ENCODE measurements at regions not wholly inside any gene's neighbourhood (a gene's known extent, or its start where the extent isn't known, plus 50 kb on each side); places are given as distances from the start of the nearest gene placed in this dataset.

DNA sequence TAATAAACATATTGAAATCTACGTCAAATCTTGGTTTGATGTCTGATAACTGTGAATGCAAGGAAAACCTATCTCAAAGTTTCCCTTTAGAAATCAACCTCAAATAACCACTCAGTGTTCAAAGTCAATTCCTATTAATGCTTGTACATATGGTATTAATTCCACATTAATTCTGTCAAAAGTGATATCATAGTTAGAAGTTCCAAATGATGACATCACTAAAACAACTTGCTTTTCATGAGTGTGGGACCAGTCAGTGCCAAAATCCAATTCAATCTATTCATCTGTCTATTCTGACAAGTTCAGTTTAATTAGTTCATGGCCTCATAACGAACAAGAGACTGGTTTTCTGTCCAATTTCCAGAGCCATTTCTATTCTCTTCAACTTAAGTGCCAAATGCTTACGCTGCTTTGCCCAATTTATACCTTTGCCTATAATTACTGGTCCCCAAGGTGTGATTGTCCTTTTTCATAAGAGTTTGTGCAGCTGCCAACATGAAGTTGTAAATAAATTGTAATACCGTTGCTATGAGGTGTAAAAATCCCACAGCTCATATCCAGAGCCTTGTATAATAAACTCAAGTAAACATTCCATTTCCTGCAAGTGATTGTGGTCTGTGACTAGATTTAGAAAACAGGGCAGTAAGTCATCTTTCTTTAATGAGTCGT lies 476.2 kb downstream of the RAB28 start (continued):
- TF ChIP-seq CHD7 (IDR thresholded peaks at IDR 0.05; ENCODE audit: insufficient replicate concordance, low read length) = no peak
- no peak for TF ChIP-seq BRCA1 (IDR thresholded peaks at IDR 0.05; ENCODE audit: low read depth, low read length)
- no peak for TF ChIP-seq ATF2 (IDR thresholded peaks at IDR 0.05; ENCODE audit: low read length)
- TF ChIP-seq, protein P1, sequence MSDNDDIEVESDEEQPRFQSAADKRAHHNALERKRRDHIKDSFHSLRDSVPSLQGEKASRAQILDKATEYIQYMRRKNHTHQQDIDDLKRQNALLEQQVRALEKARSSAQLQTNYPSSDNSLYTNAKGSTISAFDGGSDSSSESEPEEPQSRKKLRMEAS (IDR thresholded peaks at IDR 0.05) = no peak
- no peak for TF ChIP-seq KDM1A (IDR thresholded peaks at IDR 0.05; ENCODE audit: borderline replicate concordance, low read length)
